ENCODE measurements at regions not wholly inside any gene's neighbourhood (a gene's known extent, or its start where the extent isn't known, plus 50 kb on each side); places are given as distances from the start of the nearest gene placed in this dataset.

DNA sequence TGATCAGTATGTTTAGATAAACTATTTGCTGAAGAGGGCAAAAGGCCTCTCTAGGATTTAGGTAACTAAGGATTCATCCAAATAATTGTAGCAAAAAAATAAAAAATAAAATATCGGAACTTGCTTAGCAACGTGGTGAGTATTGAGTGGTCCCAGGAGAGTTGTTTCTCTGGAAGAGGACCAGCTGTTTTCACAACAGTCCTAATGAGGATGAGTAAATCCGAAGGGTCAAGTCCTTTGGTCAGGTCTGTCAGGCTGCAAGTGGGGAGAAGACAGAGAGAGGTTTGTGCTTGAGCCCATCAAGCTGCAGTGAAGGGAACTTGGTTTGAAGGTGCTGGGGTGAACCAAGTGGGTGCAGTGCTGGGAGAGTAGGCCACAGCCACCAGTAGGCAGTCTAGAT is 539.2 kb downstream of the SLC4A3 start:
- Histone ChIP-seq H2AK5ac (ENCODE audit: insufficient read length, low read length) (no peak overlapping the region), H2BK120ac (ENCODE audit: low read depth, low read length, poor library complexity, severe bottlenecking) (no peak overlapping the region), H2AFZ (ENCODE audit: low read length) (no peak overlapping the region), H3T11ph (ENCODE audit: low read length) (no peak overlapping the region), H3K4me2 (ENCODE audit: insufficient read depth, insufficient read length, low read length) (no peak overlapping the region), H3K9me3 (ENCODE audit: control insufficient read depth, low read depth, low read length) (no peaks in the 10 kb centered on the region), H3K23me2 (ENCODE audit: insufficient read length, low read depth, low read length, poor library complexity, severe bottlenecking) (no peaks in the 10 kb centered on the region), H3K4ac (ENCODE audit: low read depth, low read length) (no peak overlapping the region), H4K20me1 (ENCODE audit: control insufficient read depth, insufficient read depth, insufficient read length) (no peaks in the 10 kb centered on the region), H3K18ac (ENCODE audit: insufficient read length, low read depth, low read length) (no peak overlapping the region), H3K27ac (ENCODE audit: insufficient read length, low read depth, low read length) (no peak overlapping the region), H3K23ac (ENCODE audit: insufficient read length, low read depth, low read length) (no peak overlapping the region), H3K79me1 (ENCODE audit: insufficient read depth, low read depth, low read length, poor library complexity, severe bottlenecking) (no peaks in the 10 kb centered on the region), H2BK15ac (ENCODE audit: low read depth, low read length) (no peak overlapping the region), H3K56ac (ENCODE audit: insufficient read length, low read depth, low read length) (no peak overlapping the region), H4K91ac (ENCODE audit: insufficient read length, low read depth, low read length) (no peak overlapping the region), H3K79me2 (ENCODE audit: insufficient read depth, low read length) (peaks cover 2% of the 10 kb centered on the region; the same call in 1 of the 2 replicates), H4K8ac (replicated peaks; ENCODE audit: insufficient read length, low read depth, low read length) (no peak overlapping the region), H3K27me3 (ENCODE audit: insufficient read depth, low read length) (no peaks in the 10 kb centered on the region), H3K9ac (ENCODE audit: extremely low read depth, insufficient read length, low read length) (no peak overlapping the region), H2BK12ac (ENCODE audit: insufficient read length, low read depth, low read length) (no peak overlapping the region), H2BK20ac (ENCODE audit: low read depth, low read length, poor library complexity, severe bottlenecking) (no peak overlapping the region), H2BK5ac (ENCODE audit: insufficient read length, low read length) (no peak overlapping the region), H4K5ac (ENCODE audit: insufficient read length, low read depth, low read length) (no peak overlapping the region), H3K4me1 (ENCODE audit: insufficient read depth, low read length) (no peaks in the 10 kb centered on the region), H3K14ac (ENCODE audit: insufficient read depth, low read length) (no peak overlapping the region)
- H3K4me3 Mint-ChIP-seq = no peak overlapping the region; a peak in 1 of 5 replicates
- H3K36me3 Mint-ChIP-seq (ENCODE audit: insufficient read depth in 1 of 3, low read depth in 3 of 3) = no peaks in the 10 kb centered on the region
- no CpG with 5 or more reads among the region's 3 CpGs for WGBS (ENCODE audit: extremely low coverage, insufficient read length, low lambda C conversion rate)
- no peaks in the 10 kb centered on the region; the same call in 1 of the 2 replicates for H3K27me3 Mint-ChIP-seq (ENCODE audit: low read depth)
- TF ChIP-seq, protein P1, sequence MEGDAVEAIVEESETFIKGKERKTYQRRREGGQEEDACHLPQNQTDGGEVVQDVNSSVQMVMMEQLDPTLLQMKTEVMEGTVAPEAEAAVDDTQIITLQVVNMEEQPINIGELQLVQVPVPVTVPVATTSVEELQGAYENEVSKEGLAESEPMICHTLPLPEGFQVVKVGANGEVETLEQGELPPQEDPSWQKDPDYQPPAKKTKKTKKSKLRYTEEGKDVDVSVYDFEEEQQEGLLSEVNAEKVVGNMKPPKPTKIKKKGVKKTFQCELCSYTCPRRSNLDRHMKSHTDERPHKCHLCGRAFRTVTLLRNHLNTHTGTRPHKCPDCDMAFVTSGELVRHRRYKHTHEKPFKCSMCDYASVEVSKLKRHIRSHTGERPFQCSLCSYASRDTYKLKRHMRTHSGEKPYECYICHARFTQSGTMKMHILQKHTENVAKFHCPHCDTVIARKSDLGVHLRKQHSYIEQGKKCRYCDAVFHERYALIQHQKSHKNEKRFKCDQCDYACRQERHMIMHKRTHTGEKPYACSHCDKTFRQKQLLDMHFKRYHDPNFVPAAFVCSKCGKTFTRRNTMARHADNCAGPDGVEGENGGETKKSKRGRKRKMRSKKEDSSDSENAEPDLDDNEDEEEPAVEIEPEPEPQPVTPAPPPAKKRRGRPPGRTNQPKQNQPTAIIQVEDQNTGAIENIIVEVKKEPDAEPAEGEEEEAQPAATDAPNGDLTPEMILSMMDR (conservative IDR thresholded peaks at IDR 0.05) = no peak
- no peak for DNase-seq
- no peaks in the 10 kb centered on the region for H3K9me3 Mint-ChIP-seq
- H3K27ac Mint-ChIP-seq = no peak overlapping the region; a peak in 2 of 7 replicates
- peaks cover 2 to 6% of the 10 kb centered on the region in 2 experiments for H3K4me1 Mint-ChIP-seq
